HEK293 (cell line): ENCODE measurements at regions not wholly inside any gene's neighbourhood (a gene's known extent, or its start where the extent isn't known, plus 50 kb on each side); places are given as distances from the start of the nearest gene placed in this dataset.

Experiments
- CTCF ChIA-PET: fragments of 350-600 bp; formaldehyde crosslinking; extraction: SDS; loops from one replicate; lab custom pipeline; 2021; ENCODE audit warnings: antibody characterized with exemption; lab: Yijun Ruan, JAX
- POLR2A ChIA-PET: fragments of 300-600 bp; formaldehyde crosslinking; extraction: SDS; loops from one replicate; lab custom pipeline; 2020; ENCODE audit warnings: antibody characterized with exemption, inconsistent platforms; lab: Yijun Ruan, JAX
- H3K27ac ChIP-seq: fragments of 200-500 bp; sonication (Bioruptor generic); 2 replicates; pipeline ENCODE4 v1.5.1; 2014; ENCODE audit warnings: low read depth, low read length, control low read depth, inconsistent platforms; ENCODE audit errors: extremely low read depth
- H3K36me3 ChIP-seq, 2 experiments: fragments of 200-500 bp in 1 of 2; sonication (Bioruptor generic) in 1 of 2; 1 replicate in 1 of 2; 2 replicates in 1 of 2; pipeline ENCODE4 v1.5.1; 2014 to 2017; ENCODE audit warnings: inconsistent platforms in 2 of 2, low read length in 2 of 2; ENCODE audit not compliant: control insufficient read depth in 2 of 2, insufficient read depth in 1 of 2
- H3K4me1 ChIP-seq: fragments of 200-500 bp; sonication (Bioruptor generic); 2 replicates; pipeline ENCODE4 v1.5.1; 2014; ENCODE audit warnings: mild to moderate bottlenecking, low read length, inconsistent platforms; ENCODE audit not compliant: control insufficient read depth, insufficient read depth
- H3K4me3 ChIP-seq: 2 replicates; pipeline ENCODE4 v1.5.1; 2011; ENCODE audit warnings: low read depth, mild to moderate bottlenecking, control low read depth, low read length, moderate library complexity
- H3K9me3 ChIP-seq: fragments of 200-500 bp; sonication (Bioruptor generic); 2 replicates; pipeline ENCODE4 v1.5.1; 2014; ENCODE audit warnings: low read depth, low read length, inconsistent platforms; ENCODE audit not compliant: control insufficient read depth, insufficient read depth
- HOXD13 ChIP-seq: sonication (generic); formaldehyde crosslinking; IDR thresholded peaks from 2 replicates; pipeline ENCODE4 v1.8.0; 2022; ENCODE audit warnings: missing genetic modification reagents, borderline replicate concordance
- OVOL3 ChIP-seq: fragments of 450-650 bp; formaldehyde crosslinking; IDR thresholded peaks from 2 replicates; pipeline ENCODE4 v1.5.1; 2016; ENCODE audit warnings: missing biosample characterization, missing genetic modification characterization
- SALL2 ChIP-seq: fragments of 450-650 bp; formaldehyde crosslinking; IDR thresholded peaks from 2 replicates; pipeline ENCODE4 v1.5.0; 2017; ENCODE audit warnings: missing biosample characterization, mild to moderate bottlenecking, missing genetic modification characterization, borderline replicate concordance
- SCRT1 ChIP-seq: fragments of 450-650 bp; formaldehyde crosslinking; IDR thresholded peaks from 2 replicates; pipeline ENCODE4 v1.5.1; 2016; ENCODE audit warnings: missing biosample characterization, missing genetic modification characterization, borderline replicate concordance
- TCF7L2 ChIP-seq: IDR thresholded peaks from 2 replicates; pipeline ENCODE4 v1.6.1; 2011; ENCODE audit warnings: low read depth, mild to moderate bottlenecking, inconsistent platforms, low read length, moderate library complexity, borderline replicate concordance
- ZEB2 ChIP-seq: fragments of 450-650 bp; formaldehyde crosslinking; IDR thresholded peaks from 2 replicates; pipeline ENCODE4 v1.5.1; 2016; ENCODE audit warnings: missing biosample characterization, missing genetic modification characterization
- ZNF16 ChIP-seq: fragments of 450-650 bp; formaldehyde crosslinking; IDR thresholded peaks from 2 replicates; pipeline ENCODE4 v1.5.1; 2016; ENCODE audit warnings: low read depth, missing biosample characterization, missing genetic modification characterization
- ZNF223 ChIP-seq: fragments of 450-650 bp; formaldehyde crosslinking; IDR thresholded peaks from 2 replicates; pipeline ENCODE4 v1.5.1; 2016; ENCODE audit warnings: missing biosample characterization, missing genetic modification characterization
- ZNF391 ChIP-seq: fragments of 450-650 bp; formaldehyde crosslinking; IDR thresholded peaks from 2 replicates; pipeline ENCODE4 v1.5.1; 2016; ENCODE audit warnings: low read depth, missing biosample characterization, missing genetic modification characterization, borderline replicate concordance
- ZNF548 ChIP-seq: fragments of 450-650 bp; formaldehyde crosslinking; IDR thresholded peaks from 2 replicates; pipeline ENCODE4 v1.5.1; 2016; ENCODE audit warnings: missing biosample characterization, missing genetic modification characterization
- ZNF776 ChIP-seq: fragments of 450-650 bp; formaldehyde crosslinking; IDR thresholded peaks from 2 replicates; pipeline ENCODE4 v1.5.0; 2017; ENCODE audit warnings: missing biosample characterization, missing genetic modification characterization, borderline replicate concordance
- ZNF791 ChIP-seq: fragments of 450-650 bp; formaldehyde crosslinking; IDR thresholded peaks from 2 replicates; pipeline ENCODE4 v1.5.1; 2016; ENCODE audit warnings: missing biosample characterization, missing genetic modification characterization
- ZNF837 ChIP-seq: fragments of 450-650 bp; formaldehyde crosslinking; IDR thresholded peaks from 2 replicates; pipeline ENCODE4 v1.5.1; 2016; ENCODE audit warnings: missing biosample characterization, missing genetic modification characterization
- TF ChIP-seq, protein P1 (sequence below): fragments of 450-650 bp; formaldehyde crosslinking; IDR thresholded peaks from 2 replicates; pipeline ENCODE4 v1.5.1; 2016; ENCODE audit warnings: missing biosample characterization, missing genetic modification characterization
- TF ChIP-seq, protein P2 (sequence below): fragments of 450-650 bp; formaldehyde crosslinking; IDR thresholded peaks from 2 replicates; pipeline ENCODE4 v1.5.1; 2016; ENCODE audit warnings: missing biosample characterization, missing genetic modification characterization
- TF ChIP-seq, protein P3 (sequence below): fragments of 450-650 bp; formaldehyde crosslinking; IDR thresholded peaks from 2 replicates; pipeline ENCODE4 v1.5.1; 2016; ENCODE audit warnings: missing biosample characterization, missing genetic modification characterization
- TF ChIP-seq, protein P4 (sequence below): fragments of 450-650 bp; formaldehyde crosslinking; IDR thresholded peaks from 2 replicates; pipeline ENCODE4 v1.5.1; 2016; ENCODE audit warnings: missing biosample characterization, missing genetic modification characterization, borderline replicate concordance
- TF ChIP-seq, protein P5 (sequence below): fragments of 450-650 bp; formaldehyde crosslinking; conservative IDR thresholded peaks from 2 replicates; pipeline ENCODE4 v1.5.1; 2016; ENCODE audit warnings: low read depth, missing biosample characterization, missing genetic modification characterization
- TF ChIP-seq, protein P6 (sequence below): fragments of 450-650 bp; formaldehyde crosslinking; IDR thresholded peaks from 2 replicates; pipeline ENCODE4 v1.5.1; 2017; ENCODE audit warnings: missing biosample characterization, missing genetic modification characterization
- TF ChIP-seq, protein P7 (sequence below): fragments of 450-650 bp; formaldehyde crosslinking; IDR thresholded peaks from 2 replicates; pipeline ENCODE4 v1.5.1; 2016; ENCODE audit warnings: missing biosample characterization, missing genetic modification characterization

DNA sequence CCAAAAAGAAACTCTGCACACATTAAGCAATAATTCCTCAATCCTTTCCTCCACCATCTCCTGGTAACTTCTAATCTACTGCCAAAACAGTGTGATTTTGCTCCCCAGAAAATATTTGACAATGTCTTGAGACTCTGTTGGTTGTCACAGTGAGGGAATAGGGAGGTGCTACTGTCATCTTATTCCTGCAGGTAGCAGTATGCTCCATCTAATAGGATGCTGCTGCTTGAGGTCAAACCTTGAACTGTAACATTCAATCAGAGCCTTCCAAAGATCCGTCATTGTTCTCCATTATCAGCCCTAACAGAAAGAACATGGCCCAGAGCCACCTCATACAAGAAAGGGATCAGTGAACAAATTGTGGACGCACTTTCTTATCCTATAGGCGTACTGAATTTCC lies 514.7 kb upstream of the GRIN3A start (continued):
- TF ChIP-seq, protein P1, sequence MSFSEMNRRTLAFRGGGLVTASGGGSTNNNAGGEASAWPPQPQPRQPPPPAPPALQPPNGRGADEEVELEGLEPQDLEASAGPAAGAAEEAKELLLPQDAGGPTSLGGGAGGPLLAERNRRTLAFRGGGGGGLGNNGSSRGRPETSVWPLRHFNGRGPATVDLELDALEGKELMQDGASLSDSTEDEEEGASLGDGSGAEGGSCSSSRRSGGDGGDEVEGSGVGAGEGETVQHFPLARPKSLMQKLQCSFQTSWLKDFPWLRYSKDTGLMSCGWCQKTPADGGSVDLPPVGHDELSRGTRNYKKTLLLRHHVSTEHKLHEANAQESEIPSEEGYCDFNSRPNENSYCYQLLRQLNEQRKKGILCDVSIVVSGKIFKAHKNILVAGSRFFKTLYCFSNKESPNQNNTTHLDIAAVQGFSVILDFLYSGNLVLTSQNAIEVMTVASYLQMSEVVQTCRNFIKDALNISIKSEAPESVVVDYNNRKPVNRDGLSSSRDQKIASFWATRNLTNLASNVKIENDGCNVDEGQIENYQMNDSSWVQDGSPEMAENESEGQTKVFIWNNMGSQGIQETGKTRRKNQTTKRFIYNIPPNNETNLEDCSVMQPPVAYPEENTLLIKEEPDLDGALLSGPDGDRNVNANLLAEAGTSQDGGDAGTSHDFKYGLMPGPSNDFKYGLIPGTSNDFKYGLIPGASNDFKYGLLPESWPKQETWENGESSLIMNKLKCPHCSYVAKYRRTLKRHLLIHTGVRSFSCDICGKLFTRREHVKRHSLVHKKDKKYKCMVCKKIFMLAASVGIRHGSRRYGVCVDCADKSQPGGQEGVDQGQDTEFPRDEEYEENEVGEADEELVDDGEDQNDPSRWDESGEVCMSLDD (tag by site-specific recombination): no peak
- TF ChIP-seq ZNF837 (tag by site-specific recombination) (no peak), ZNF223 (tag by site-specific recombination) (no peak), SCRT1 (no peak), ZNF548 (tag by site-specific recombination) (no peak), ZEB2 (tag by site-specific recombination) (no peak)
- TF ChIP-seq, protein P2, sequence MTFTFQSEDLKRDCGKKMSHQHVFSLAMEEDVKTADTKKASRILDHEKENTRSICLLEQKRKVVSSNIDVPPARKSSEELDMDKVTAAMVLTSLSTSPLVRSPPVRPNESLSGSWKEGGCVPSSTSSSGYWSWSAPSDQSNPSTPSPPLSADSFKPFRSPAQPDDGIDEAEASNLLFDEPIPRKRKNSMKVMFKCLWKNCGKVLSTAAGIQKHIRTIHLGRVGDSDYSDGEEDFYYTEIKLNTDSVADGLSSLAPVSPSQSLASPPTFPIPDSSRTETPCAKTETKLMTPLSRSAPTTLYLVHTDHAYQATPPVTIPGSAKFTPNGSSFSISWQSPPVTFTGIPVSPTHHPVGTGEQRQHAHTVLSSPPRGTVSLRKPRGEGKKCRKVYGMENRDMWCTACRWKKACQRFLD: no peak
- TF ChIP-seq, protein P3, sequence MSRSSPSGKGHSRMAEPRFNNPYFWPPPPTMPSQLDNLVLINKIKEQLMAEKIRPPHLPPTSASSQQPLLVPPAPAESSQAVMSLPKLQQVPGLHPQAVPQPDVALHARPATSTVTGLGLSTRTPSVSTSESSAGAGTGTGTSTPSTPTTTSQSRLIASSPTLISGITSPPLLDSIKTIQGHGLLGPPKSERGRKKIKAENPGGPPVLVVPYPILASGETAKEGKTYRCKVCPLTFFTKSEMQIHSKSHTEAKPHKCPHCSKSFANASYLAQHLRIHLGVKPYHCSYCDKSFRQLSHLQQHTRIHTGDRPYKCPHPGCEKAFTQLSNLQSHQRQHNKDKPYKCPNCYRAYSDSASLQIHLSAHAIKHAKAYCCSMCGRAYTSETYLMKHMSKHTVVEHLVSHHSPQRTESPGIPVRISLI (tag by site-specific recombination): no peak
- TF ChIP-seq, protein P4, sequence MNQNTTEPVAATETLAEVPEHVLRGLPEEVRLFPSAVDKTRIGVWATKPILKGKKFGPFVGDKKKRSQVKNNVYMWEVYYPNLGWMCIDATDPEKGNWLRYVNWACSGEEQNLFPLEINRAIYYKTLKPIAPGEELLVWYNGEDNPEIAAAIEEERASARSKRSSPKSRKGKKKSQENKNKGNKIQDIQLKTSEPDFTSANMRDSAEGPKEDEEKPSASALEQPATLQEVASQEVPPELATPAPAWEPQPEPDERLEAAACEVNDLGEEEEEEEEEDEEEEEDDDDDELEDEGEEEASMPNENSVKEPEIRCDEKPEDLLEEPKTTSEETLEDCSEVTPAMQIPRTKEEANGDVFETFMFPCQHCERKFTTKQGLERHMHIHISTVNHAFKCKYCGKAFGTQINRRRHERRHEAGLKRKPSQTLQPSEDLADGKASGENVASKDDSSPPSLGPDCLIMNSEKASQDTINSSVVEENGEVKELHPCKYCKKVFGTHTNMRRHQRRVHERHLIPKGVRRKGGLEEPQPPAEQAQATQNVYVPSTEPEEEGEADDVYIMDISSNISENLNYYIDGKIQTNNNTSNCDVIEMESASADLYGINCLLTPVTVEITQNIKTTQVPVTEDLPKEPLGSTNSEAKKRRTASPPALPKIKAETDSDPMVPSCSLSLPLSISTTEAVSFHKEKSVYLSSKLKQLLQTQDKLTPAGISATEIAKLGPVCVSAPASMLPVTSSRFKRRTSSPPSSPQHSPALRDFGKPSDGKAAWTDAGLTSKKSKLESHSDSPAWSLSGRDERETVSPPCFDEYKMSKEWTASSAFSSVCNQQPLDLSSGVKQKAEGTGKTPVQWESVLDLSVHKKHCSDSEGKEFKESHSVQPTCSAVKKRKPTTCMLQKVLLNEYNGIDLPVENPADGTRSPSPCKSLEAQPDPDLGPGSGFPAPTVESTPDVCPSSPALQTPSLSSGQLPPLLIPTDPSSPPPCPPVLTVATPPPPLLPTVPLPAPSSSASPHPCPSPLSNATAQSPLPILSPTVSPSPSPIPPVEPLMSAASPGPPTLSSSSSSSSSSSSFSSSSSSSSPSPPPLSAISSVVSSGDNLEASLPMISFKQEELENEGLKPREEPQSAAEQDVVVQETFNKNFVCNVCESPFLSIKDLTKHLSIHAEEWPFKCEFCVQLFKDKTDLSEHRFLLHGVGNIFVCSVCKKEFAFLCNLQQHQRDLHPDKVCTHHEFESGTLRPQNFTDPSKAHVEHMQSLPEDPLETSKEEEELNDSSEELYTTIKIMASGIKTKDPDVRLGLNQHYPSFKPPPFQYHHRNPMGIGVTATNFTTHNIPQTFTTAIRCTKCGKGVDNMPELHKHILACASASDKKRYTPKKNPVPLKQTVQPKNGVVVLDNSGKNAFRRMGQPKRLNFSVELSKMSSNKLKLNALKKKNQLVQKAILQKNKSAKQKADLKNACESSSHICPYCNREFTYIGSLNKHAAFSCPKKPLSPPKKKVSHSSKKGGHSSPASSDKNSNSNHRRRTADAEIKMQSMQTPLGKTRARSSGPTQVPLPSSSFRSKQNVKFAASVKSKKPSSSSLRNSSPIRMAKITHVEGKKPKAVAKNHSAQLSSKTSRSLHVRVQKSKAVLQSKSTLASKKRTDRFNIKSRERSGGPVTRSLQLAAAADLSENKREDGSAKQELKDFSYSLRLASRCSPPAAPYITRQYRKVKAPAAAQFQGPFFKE (tag by site-specific recombination): no peak

DNA sequence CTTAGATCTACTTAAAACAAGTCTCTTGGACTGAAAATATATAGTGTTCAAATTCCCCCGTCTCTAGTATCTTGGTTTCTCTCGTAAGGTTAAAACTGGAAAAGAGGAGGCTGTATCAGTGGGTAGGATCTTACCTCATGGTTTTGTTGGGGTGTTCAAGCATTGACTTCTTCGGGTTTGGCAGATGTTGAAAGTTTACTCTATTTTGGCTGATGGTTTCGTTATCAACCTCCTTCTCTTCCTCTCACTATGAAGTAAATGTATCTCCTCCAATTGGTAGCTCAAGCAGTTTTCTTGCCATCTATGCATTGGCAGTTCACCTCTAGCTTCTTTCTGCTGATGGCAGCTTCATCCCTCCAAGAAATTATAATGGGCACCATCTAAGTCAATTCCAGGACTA lies 506.5 kb upstream of the GRIN3A start:
- POLR2A ChIA-PET: no interaction called here
- Histone ChIP-seq H3K36me3 (no peaks in the 10 kb centered on the region), H3K4me1 (no peaks in the 10 kb centered on the region), H3K9me3 (no peaks in the 10 kb centered on the region), H3K27ac (no peak overlapping the region), H3K4me3 (no peak overlapping the region)
- CTCF ChIA-PET: no interaction called here
- TF ChIP-seq TCF7L2 (no peak), ZNF391 (tag by site-specific recombination) (no peak), ZNF791 (tag by site-specific recombination) (no peak), SCRT1 (no peak), HOXD13 (no peak), ZNF776 (tag by site-specific recombination) (no peak), OVOL3 (tag by site-specific recombination) (no peak), SALL2 (tag by site-specific recombination) (no peak), ZNF16 (no peak)
- TF ChIP-seq, protein P5, sequence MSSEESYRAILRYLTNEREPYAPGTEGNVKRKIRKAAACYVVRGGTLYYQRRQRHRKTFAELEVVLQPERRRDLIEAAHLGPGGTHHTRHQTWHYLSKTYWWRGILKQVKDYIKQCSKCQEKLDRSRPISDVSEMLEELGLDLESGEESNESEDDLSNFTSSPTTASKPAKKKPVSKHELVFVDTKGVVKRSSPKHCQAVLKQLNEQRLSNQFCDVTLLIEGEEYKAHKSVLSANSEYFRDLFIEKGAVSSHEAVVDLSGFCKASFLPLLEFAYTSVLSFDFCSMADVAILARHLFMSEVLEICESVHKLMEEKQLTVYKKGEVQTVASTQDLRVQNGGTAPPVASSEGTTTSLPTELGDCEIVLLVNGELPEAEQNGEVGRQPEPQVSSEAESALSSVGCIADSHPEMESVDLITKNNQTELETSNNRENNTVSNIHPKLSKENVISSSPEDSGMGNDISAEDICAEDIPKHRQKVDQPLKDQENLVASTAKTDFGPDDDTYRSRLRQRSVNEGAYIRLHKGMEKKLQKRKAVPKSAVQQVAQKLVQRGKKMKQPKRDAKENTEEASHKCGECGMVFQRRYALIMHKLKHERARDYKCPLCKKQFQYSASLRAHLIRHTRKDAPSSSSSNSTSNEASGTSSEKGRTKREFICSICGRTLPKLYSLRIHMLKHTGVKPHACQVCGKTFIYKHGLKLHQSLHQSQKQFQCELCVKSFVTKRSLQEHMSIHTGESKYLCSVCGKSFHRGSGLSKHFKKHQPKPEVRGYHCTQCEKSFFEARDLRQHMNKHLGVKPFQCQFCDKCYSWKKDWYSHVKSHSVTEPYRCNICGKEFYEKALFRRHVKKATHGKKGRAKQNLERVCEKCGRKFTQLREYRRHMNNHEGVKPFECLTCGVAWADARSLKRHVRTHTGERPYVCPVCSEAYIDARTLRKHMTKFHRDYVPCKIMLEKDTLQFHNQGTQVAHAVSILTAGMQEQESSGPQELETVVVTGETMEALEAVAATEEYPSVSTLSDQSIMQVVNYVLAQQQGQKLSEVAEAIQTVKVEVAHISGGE: no peak
- TF ChIP-seq, protein P6, sequence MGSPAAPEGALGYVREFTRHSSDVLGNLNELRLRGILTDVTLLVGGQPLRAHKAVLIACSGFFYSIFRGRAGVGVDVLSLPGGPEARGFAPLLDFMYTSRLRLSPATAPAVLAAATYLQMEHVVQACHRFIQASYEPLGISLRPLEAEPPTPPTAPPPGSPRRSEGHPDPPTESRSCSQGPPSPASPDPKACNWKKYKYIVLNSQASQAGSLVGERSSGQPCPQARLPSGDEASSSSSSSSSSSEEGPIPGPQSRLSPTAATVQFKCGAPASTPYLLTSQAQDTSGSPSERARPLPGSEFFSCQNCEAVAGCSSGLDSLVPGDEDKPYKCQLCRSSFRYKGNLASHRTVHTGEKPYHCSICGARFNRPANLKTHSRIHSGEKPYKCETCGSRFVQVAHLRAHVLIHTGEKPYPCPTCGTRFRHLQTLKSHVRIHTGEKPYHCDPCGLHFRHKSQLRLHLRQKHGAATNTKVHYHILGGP (tag by site-specific recombination): no peak
- TF ChIP-seq, protein P7, sequence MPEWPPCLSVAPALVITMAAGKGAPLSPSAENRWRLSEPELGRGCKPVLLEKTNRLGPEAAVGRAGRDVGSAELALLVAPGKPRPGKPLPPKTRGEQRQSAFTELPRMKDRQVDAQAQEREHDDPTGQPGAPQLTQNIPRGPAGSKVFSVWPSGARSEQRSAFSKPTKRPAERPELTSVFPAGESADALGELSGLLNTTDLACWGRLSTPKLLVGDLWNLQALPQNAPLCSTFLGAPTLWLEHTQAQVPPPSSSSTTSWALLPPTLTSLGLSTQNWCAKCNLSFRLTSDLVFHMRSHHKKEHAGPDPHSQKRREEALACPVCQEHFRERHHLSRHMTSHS (tag by site-specific recombination): no peak
